ENCODE measurements at regions not wholly inside any gene's neighbourhood (a gene's known extent, or its start where the extent isn't known, plus 50 kb on each side); places are given as distances from the start of the nearest gene placed in this dataset.

GRCh38 chr20:23273776-23274175, 76.8 kb upstream of the NXT1 start:
- no peak overlapping the region for H3K27ac Mint-ChIP-seq (ENCODE audit: unreplicated experiment)
- H3K9ac ChIP-seq (ENCODE audit: low read length), result no peak overlapping the region
- no peak for FAIRE-seq
- H3K27me3 ChIP-seq (ENCODE audit: insufficient read depth, low read length), result no peaks in the 10 kb centered on the region
- H3K4me1 ChIP-seq (ENCODE audit: insufficient read depth, low read length), result peaks cover 13% of the 10 kb centered on the region
- no peak overlapping the region for H3K4me3 Mint-ChIP-seq (ENCODE audit: unreplicated experiment)
- H4K20me1 ChIP-seq (ENCODE audit: insufficient read depth, low read length), result no peaks in the 10 kb centered on the region
- H3K27me3 Mint-ChIP-seq (ENCODE audit: low read depth, unreplicated experiment), result no peaks in the 10 kb centered on the region
- no peak overlapping the region for H3K27ac ChIP-seq (ENCODE audit: low read depth, low read length)
- H3K79me2 ChIP-seq (ENCODE audit: insufficient read depth, low read length), result no peaks in the 10 kb centered on the region
- no peak overlapping the region for H3K4me2 ChIP-seq (ENCODE audit: low read length)
- no peaks in the 10 kb centered on the region for H3K36me3 ChIP-seq (ENCODE audit: insufficient read depth, low read length)
- H3K36me3 Mint-ChIP-seq (ENCODE audit: low read depth, unreplicated experiment), result no peaks in the 10 kb centered on the region
- H3K9me3 Mint-ChIP-seq (ENCODE audit: unreplicated experiment), result peaks cover 5% of the 10 kb centered on the region
- no peak for DNase-seq (ENCODE audit: low read depth)
- no peak overlapping the region for H3K4me3 ChIP-seq (ENCODE audit: insufficient read depth, low read depth, low read length)
- H2AFZ ChIP-seq (ENCODE audit: low read depth, low read length), result no peak overlapping the region
- H3K9me3 ChIP-seq (ENCODE audit: insufficient read depth, low read depth, low read length), result no peaks in the 10 kb centered on the region
- H3K4me1 Mint-ChIP-seq (ENCODE audit: low read depth, unreplicated experiment), result peaks cover 21% of the 10 kb centered on the region
- TF ChIP-seq EZH2 (IDR thresholded peaks at IDR 0.05; ENCODE audit: insufficient read depth, low read length) (no peak), CTCF (IDR thresholded peaks at IDR 0.05; ENCODE audit: insufficient read depth, low read depth, low read length) (no peak)

- FAIRE-seq, result no peak
- no peaks in the 10 kb centered on the region for H3K9me3 ChIP-seq (ENCODE audit: insufficient read depth, low read depth, low read length)
Measured at GRCh38 chr20:23272176-23273029, 78.2 kb upstream of the NXT1 start.

More at GRCh38 chr20:23272176-23273029, 78.2 kb upstream of the NXT1 start:
- Histone ChIP-seq H4K20me1 (ENCODE audit: insufficient read depth, low read length) (no peaks in the 10 kb centered on the region), H3K36me3 (ENCODE audit: insufficient read depth, low read length) (no peaks in the 10 kb centered on the region), H3K9ac (ENCODE audit: low read length) (no peak overlapping the region), H3K4me1 (ENCODE audit: insufficient read depth, low read length) (peaks cover 13% of the 10 kb centered on the region), H3K27ac (ENCODE audit: low read depth, low read length) (no peak overlapping the region), H3K79me2 (ENCODE audit: insufficient read depth, low read length) (no peaks in the 10 kb centered on the region), H3K4me3 (ENCODE audit: insufficient read depth, low read depth, low read length) (no peak overlapping the region), H3K27me3 (ENCODE audit: insufficient read depth, low read length) (no peaks in the 10 kb centered on the region), H2AFZ (ENCODE audit: low read depth, low read length) (no peak overlapping the region), H3K4me2 (ENCODE audit: low read length) (no peak overlapping the region)
- no peaks in the 10 kb centered on the region for H3K27me3 Mint-ChIP-seq (ENCODE audit: low read depth, unreplicated experiment)
- peaks cover 7% of the 10 kb centered on the region for H3K9me3 Mint-ChIP-seq (ENCODE audit: unreplicated experiment)
- peaks cover 21% of the 10 kb centered on the region for H3K4me1 Mint-ChIP-seq (ENCODE audit: low read depth, unreplicated experiment)
- no peak overlapping the region for H3K4me3 Mint-ChIP-seq (ENCODE audit: unreplicated experiment)
- DNase-seq (ENCODE audit: low read depth), result no peak
- H3K27ac Mint-ChIP-seq (ENCODE audit: unreplicated experiment), result no peak overlapping the region
- TF ChIP-seq EZH2 (IDR thresholded peaks at IDR 0.05; ENCODE audit: insufficient read depth, low read length) (no peak), CTCF (IDR thresholded peaks at IDR 0.05; ENCODE audit: insufficient read depth, low read depth, low read length) (no peak)
- no peaks in the 10 kb centered on the region for H3K36me3 Mint-ChIP-seq (ENCODE audit: low read depth, unreplicated experiment)
